HG03442 (cell line): ENCODE measurements at regions not wholly inside any gene's neighbourhood (a gene's known extent, or its start where the extent isn't known, plus 50 kb on each side); places are given as distances from the start of the nearest gene placed in this dataset.
"Not testable (repeated sequence)": the region's sequence is repeated elsewhere in the genome, so short reads cannot be mapped to it uniquely, and the experiment has no call there.

Experiments
- ATAC-seq: cut with Tn5 transposase; IDR thresholded peaks from one replicate; pipeline ENCODE4 v1.9.1; 2021; ENCODE audit warnings: mild to moderate bottlenecking, moderate library complexity; ENCODE audit not compliant: unreplicated experiment

DNA sequence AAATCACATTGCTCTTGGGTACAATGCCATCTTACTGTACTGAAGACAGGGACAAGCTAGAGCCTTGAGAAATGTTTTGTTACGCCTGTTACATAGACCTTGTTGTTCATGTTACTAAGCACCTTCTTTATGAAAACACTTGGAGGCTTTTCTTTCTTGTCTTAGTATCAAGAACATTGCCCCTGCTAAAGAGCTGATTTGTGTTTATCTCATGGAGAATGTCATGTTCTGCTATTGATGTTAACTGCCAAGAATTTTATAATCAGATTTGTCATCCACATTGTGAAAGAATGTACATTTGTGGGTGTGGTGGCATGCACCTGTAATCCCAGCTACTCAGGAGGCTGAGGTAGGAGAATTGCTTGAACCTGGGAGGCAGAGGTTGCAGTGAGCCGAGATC, 431.3 kb upstream of the MDFIC2 start:
- no peak for ATAC-seq

DNA sequence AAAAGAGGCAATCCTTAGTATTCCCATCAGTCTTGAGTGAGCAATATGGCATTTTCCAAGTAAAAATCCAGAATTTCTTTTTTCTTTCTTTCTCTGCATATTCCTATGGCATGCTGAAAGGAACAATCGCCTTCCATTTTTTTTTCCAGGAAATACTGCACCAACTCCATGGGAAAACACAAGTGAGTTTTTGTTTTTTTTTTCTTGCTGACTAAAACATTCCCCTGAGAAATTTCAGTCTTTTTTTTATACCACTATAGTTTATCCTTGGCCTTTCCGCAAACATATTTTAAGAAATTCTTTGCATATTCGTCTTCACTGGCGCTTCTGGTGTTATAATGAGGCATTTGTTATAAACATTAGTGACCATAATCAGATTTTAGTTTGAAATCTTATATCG, 429.6 kb upstream of the MDFIC2 start:
- no peak for ATAC-seq

DNA sequence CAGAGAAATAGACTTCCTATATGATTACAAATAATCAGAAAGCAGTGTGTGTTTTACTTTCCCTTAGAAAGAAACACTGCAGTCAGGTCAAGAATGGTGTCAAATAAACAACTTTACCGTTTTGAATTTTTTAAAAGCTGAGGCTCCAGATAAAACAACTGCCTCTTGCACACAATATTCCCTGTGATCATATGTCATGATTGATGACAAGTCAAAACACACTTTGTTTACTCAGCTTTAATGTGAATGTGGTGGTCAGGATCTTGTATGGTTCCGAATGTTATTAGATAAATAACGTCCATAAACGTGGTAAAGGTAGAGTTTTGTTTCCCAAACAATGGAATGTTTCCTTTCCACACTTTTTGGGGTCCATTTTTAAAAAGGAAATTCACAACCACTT, 428.4 kb upstream of the MDFIC2 start:
- ATAC-seq, result no peak

DNA sequence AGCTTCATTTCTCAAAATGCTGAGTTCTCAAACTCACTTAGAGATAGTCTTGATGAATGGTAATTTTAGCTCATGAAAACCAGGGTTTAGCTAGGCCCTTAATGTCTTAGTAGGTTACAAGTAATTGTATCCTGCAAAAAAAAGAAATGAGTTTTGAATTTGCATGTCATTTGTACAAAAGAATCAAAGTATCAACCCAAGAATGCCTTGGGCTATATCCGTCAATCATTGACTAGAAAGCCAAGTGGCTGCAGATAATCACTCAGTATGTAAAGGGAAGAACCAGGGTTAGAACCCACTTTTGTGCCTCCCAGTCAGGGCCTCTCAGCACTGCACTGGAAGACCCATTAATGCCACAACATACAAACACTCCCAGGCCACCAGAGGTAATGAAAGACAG, 427.6 kb upstream of the MDFIC2 start:
- ATAC-seq, result no peak

GRCh38 chr3:70738291-70738681, 425.8 kb upstream of the MDFIC2 start:
- ATAC-seq, result no peak

DNA sequence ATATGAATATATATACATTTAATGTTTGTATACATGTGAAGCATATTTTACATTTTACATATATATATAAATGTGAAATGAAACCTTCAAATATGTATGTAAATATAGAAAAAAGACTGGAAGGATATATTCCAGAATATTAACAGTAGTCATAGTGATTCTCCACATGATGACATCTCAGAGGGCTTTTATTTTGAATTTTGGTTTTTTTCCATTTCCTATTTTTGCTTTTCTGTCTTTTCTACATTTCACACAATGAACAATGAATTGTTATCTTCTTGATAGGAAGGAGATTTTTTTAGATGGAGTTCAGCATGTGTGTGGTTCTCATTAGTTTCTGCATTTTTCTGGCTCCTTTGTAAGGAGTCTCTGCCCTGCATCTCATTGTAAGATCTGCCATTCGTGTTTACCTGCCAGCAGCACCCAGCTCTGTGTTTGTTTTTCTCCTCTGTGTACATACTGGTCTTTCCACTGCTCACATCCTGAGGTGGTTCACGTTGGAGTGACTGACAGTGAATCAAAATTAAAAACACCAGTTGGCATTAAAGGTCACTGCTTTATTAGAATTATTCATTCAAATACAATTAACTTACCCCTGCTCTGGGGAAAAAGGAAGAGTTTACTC, 425.3 kb upstream of the MDFIC2 start:
- no peak for ATAC-seq

DNA sequence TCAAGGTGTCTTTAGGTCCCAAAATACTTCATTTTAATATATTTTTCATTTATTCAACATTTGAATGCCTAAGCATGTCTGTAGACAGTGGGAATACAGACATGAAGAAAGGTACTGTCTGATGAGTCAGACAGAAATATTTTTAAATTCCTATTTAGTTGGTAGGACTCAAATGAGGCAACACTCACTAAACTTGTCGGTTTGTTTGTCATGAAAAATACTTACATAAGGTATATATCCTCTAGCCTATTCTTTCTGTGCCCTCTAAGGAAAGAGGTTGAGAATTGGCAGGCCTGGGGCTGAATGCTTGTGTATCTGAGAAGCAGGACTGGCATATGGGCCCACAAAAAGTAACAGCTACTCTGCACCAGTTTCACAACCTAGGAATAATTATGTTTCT, 423.6 kb upstream of the MDFIC2 start:
- no peak for ATAC-seq

DNA sequence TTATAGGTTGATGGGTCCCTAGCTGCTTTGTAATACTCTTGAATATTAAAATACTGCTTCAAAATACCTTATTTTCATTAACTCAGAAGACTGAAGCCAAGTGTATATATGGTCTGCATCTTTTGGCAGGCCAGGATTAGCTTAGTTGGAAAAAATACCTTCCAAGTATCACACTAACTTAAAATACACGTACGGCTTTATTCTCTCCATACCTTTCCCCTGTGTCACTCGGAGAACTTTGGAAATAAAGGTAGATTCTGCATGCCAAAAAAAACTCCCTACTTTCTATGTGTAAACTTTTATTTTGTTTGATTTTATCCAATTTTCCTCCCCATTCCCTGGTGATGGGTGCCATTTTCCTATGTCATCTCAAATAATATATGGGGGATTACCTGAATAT, 422.3 kb upstream of the MDFIC2 start:
- no peak for ATAC-seq

DNA sequence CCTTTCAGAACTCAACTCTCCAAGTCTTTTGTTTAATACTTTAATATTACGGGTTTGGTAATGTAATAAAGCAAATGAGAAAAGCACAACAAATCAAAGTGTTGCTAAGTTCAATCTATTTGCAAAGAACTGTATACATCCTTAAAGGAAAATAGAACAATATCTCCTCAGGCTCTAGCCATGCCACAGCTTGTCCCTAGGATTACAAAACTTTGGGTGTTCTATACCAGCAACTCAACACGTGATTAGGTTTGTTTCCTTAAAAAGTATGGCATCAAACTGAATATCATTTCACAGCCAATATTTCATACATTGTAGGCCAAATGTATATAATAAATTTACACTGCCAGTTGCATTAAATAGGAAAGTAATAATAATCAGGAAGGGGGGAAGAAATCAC, 418.6 kb upstream of the MDFIC2 start:
- no peak for ATAC-seq

DNA sequence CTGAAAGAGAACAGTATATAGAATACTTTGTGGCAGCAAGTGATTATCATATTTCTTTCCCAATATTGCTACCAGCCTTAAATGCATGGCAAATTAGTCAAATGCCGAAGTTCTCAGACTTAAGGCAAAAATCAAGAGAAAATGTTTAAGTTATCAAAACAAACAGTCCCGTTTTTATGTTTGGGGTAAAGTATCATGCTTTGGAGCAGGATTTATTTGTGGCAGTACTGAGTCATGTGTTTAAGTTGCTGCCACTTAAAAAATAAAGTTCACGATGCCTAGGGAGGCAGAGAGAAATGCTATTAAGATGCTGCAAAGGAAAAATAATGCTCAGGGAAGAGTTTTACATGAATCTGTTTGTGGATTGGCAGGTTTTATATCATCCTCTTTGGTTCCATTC, 417.4 kb upstream of the MDFIC2 start:
- ATAC-seq, result no peak

GRCh38 chr3:70728311-70728710, 415.9 kb upstream of the MDFIC2 start:
- ATAC-seq, result no peak

DNA sequence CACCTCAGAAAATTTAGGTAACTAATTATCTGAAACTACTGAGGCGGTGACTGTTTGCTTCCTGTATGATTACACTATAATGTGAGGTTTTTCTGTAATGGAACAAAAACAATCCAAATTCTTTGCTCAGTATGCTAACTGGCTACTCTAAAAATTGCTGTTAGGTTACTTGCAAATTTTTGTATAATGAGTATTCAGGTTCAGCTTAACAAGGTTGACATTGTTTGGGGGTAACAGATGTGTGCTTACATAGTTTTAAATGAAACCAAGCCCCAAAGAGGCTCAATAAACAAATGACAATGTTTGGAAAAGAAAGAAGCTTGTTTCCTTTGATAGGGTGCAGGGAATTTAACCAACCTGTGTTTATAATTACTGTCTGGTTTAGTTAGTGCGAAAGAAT, 414.5 kb upstream of the MDFIC2 start:
- no peak for ATAC-seq

DNA sequence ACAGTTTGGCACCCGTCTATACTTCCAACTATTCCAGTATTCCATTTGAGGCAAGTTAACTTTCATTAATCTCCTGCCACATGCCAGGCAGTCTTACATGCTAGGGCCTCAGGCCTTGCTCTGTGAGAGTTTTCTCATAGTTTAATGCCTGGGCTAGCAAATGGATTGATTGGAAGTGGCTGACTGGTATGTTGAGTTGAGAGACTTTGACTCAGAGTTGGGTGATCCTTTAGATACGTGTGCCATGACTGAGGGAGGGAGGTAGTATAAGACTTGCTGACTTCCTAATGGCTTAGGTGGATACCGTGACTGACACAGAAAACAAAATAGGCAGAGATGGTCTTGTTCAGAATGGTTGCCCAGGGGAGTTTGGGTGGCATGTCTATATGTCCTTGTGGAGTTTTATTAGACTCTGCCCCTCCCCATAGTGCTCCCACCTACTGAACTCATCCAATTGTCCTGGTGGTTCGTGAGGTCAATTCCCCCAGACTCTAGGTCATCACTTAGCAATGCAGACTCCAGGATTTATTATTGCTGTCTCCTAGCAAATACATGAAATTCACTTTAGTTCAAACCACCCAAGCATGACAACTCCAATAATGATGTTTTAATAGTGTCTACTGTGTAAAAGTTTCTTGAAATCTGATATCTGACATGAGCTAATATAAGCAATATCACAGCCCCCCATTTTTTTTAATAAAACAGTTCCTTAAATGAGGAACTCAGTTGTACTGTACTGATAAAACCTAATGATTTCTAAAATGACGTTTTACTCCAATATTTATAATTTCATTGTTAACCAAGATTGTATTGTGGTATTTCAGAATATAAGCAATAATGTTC, 413.9 kb upstream of the MDFIC2 start:
- ATAC-seq, result no peak

DNA sequence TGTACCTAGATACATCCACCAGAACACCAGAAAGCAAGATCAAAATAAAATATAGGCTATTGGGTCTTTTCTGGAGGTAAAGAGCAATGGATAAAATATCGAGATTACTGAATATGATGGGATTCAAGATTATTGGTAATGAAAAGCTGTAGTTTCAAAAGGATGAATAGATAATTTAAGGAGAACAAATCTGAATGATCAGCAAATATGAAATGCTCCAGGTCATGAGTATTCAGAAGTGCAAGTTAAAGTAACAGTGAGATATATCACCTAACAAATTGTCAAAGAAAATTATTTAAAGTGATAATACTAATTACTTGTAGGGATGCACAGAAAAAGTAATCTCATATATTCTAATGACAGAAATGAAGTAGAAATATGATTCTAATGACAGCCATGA, 409.6 kb upstream of the MDFIC2 start:
- ATAC-seq, result no peak

DNA sequence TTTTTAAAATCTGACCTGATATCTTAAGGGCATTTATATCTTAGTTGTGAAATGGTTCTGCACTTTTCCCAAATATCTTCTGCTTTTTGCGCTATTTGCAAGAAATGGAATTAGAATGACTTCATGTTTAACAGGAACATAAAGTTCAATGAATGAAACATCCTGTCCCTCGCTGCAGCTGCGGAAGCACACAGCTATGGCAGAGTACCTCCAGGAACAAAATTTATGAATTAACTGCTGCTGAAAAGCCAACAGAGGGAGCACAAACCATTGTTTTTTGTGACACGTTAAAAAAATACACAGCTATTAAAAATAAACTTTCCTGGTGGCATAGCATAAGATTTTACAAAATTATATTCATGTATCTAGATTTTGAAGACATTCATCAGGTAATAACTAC, 404.4 kb upstream of the MDFIC2 start:
- no peak for ATAC-seq

GRCh38 chr3:70712449-70713082, 400.1 kb upstream of the MDFIC2 start:
- ATAC-seq, result no peak

GRCh38 chr3:70703305-70704102, 391.1 kb upstream of the MDFIC2 start:
- ATAC-seq, result no peak

DNA sequence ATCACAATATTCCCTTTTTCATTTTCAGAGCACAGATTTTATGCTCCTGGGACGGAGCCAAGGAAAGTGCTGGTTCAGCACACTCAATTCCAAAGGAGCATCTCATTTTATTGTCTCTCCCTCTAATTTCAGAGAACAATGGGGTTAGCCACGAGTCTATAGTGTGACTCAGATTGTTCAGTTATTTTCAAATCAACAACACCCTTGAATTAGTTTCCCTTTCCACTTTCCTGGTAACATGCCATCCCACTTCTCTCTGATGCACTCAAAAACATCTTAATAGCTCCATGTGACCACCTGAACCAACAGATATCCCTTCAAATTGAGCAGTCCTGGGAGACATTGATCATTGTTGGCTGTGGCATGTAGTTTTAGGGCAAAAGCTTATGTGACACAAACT, 389.7 kb upstream of the MDFIC2 start:
- no peak for ATAC-seq

GRCh38 chr3:70684701-70685100, 372.3 kb upstream of the MDFIC2 start:
- ATAC-seq, result no peak

- not testable (repeated sequence) for ATAC-seq
These were observed 363.4 kb upstream of the MDFIC2 start for GRCh38 chr3:70675810-70676209.

- ATAC-seq, result no peak
These were observed 346.3 kb upstream of the MDFIC2 start for GRCh38 chr3:70658513-70659310.
